ENCODE measurements at regions not wholly inside any gene's neighbourhood (a gene's known extent, or its start where the extent isn't known, plus 50 kb on each side); places are given as distances from the start of the nearest gene placed in this dataset.

- H3K4me3 ChIP-seq (ENCODE audit: low read length in 3 of 3), result no peak overlapping the region
- intact Hi-C loops (cut with DNase I), result no loop called here
- FAIRE-seq, result no peak
- no peak for TF ChIP-seq CTCF (IDR thresholded peaks at IDR 0.05; ENCODE audit: borderline replicate concordance, extremely low read depth, insufficient read depth)
- H3K4me1 ChIP-seq (ENCODE audit: control insufficient read depth in 2 of 3, insufficient read depth in 2 of 3, low read depth in 1 of 3, low read length in 3 of 3), result no peaks in the 10 kb centered on the region
- peak in 1 of 5 donors; percentile 34 for DNase-seq
- no peaks in the 10 kb centered on the region for H3K27me3 ChIP-seq (ENCODE audit: control insufficient read depth, insufficient read depth, low read length)
- no peak overlapping the region for H3K9ac ChIP-seq (ENCODE audit: low read length in 3 of 3)
- H3K9me3 ChIP-seq (ENCODE audit: control insufficient read depth in 2 of 3, insufficient read depth in 1 of 3, low read length in 3 of 3), result no peaks in the 10 kb centered on the region
- H3K36me3 ChIP-seq (ENCODE audit: control insufficient read depth in 2 of 3, insufficient read depth in 3 of 3, low read length in 3 of 3), result no peaks in the 10 kb centered on the region
- no peak overlapping the region for H3K27ac ChIP-seq (ENCODE audit: low read depth in 2 of 2, low read length in 2 of 2)
These were observed 76.2 kb upstream of the UNC5C start for GRCh38 chr4:95625020-95625419.

- DNase-seq (no peak), FAIRE-seq (no peak)
- Histone ChIP-seq H3K27ac (ENCODE audit: low read depth in 2 of 2, low read length in 2 of 2) (no peak overlapping the region), H3K4me3 (ENCODE audit: low read length in 3 of 3) (no peak overlapping the region), H3K9ac (ENCODE audit: low read length in 3 of 3) (no peak overlapping the region), H3K36me3 (ENCODE audit: control insufficient read depth in 2 of 3, insufficient read depth in 3 of 3, low read length in 3 of 3) (no peaks in the 10 kb centered on the region), H3K4me1 (ENCODE audit: control insufficient read depth in 2 of 3, insufficient read depth in 2 of 3, low read depth in 1 of 3, low read length in 3 of 3) (no peaks in the 10 kb centered on the region), H3K27me3 (ENCODE audit: control insufficient read depth, insufficient read depth, low read length) (no peaks in the 10 kb centered on the region), H3K9me3 (ENCODE audit: control insufficient read depth in 2 of 3, insufficient read depth in 1 of 3, low read length in 3 of 3) (no peaks in the 10 kb centered on the region)
- no peak for TF ChIP-seq CTCF (IDR thresholded peaks at IDR 0.05; ENCODE audit: borderline replicate concordance, extremely low read depth, insufficient read depth)
- intact Hi-C loops (cut with DNase I), result no loop called here
These were observed 71.0 kb upstream of the UNC5C start for GRCh38 chr4:95619525-95620443.

GRCh38 chr4:95614684-95615205 lies 66.0 kb upstream of the UNC5C start:
- Histone ChIP-seq H3K9ac (ENCODE audit: low read length in 3 of 3) (no peak overlapping the region), H3K4me1 (ENCODE audit: control insufficient read depth in 2 of 3, insufficient read depth in 2 of 3, low read depth in 1 of 3, low read length in 3 of 3) (no peaks in the 10 kb centered on the region), H3K4me3 (ENCODE audit: low read length in 3 of 3) (no peak overlapping the region), H3K36me3 (ENCODE audit: control insufficient read depth in 2 of 3, insufficient read depth in 3 of 3, low read length in 3 of 3) (no peaks in the 10 kb centered on the region), H3K9me3 (ENCODE audit: control insufficient read depth in 2 of 3, insufficient read depth in 1 of 3, low read length in 3 of 3) (no peaks in the 10 kb centered on the region), H3K27ac (ENCODE audit: low read depth in 2 of 2, low read length in 2 of 2) (no peak overlapping the region), H3K27me3 (ENCODE audit: control insufficient read depth, insufficient read depth, low read length) (no peaks in the 10 kb centered on the region)
- intact Hi-C loops (cut with DNase I), result no loop called here
- no peak for TF ChIP-seq CTCF (IDR thresholded peaks at IDR 0.05; ENCODE audit: borderline replicate concordance, extremely low read depth, insufficient read depth)
- no peak for FAIRE-seq
- DNase-seq, result no peak

Data from kidney (tissue), 13 donors.